Neural progenitor cell (in vitro differentiated cells): ENCODE measurements at regions not wholly inside any gene's neighbourhood (a gene's known extent, or its start where the extent isn't known, plus 50 kb on each side); places are given as distances from the start of the nearest gene placed in this dataset.

Source experiments
- DNase-seq: peaks from one replicate; pipeline ENCODE4 v3.0.0-alpha.2; 2016; ENCODE audit warnings: low spot score
- H2AFZ ChIP-seq: fragments of 200-600 bp; sonication (generic); replicated peaks from 2 replicates; pipeline ENCODE4 v1.6.1; 2016; ENCODE audit warnings: antibody characterized with exemption
- H3F3A ChIP-seq: fragments of 200-600 bp; sonication (generic); 2 replicates; pipeline ENCODE4 v1.6.1; 2016; ENCODE audit warnings: antibody characterized with exemption, low read depth
- H3K27ac ChIP-seq: fragments of 200-600 bp; sonication (generic); 2 replicates; pipeline ENCODE4 v1.5.1; 2016; ENCODE audit warnings: mild to moderate bottlenecking
- H3K27me3 ChIP-seq: fragments of 200-600 bp; sonication (generic); 2 replicates; pipeline ENCODE4 v1.6.1; 2016; ENCODE audit warnings: mild to moderate bottlenecking, moderate library complexity
- H3K36me3 ChIP-seq: fragments of 200-600 bp; sonication (generic); 2 replicates; pipeline ENCODE4 v1.5.1; 2016
- H3K4me1 ChIP-seq: fragments of 200-600 bp; sonication (generic); 2 replicates; pipeline ENCODE4 v1.6.1; 2016; ENCODE audit warnings: mixed run types
- H3K4me2 ChIP-seq: fragments of 200-600 bp; sonication (generic); 2 replicates; pipeline ENCODE4 v1.6.1; 2016
- H3K4me3 ChIP-seq: fragments of 200-600 bp; sonication (generic); 2 replicates; pipeline ENCODE4 v1.5.1; 2016
- H3K79me2 ChIP-seq: fragments of 200-600 bp; sonication (generic); 2 replicates; pipeline ENCODE4 v1.6.1; 2016; ENCODE audit warnings: low read depth
- H3K9ac ChIP-seq: fragments of 200-600 bp; sonication (generic); 2 replicates; pipeline ENCODE4 v1.6.1; 2016
- H3K9me3 ChIP-seq: fragments of 200-600 bp; sonication (generic); 2 replicates; pipeline ENCODE4 v1.5.1; 2016; ENCODE audit warnings: low read depth
- H4K20me1 ChIP-seq: fragments of 200-600 bp; sonication (generic); 2 replicates; pipeline ENCODE4 v1.6.1; 2016; ENCODE audit warnings: low read depth
- H3K27ac Mint-ChIP-seq: 3 replicates; pipeline ENCODE4 v1.8.0; 2021; ENCODE audit warnings: mixed read lengths
- H3K27me3 Mint-ChIP-seq: 2 replicates; pipeline ENCODE4 v1.8.0; 2022; ENCODE audit warnings: low read depth, mild to moderate bottlenecking, inconsistent platforms, moderate library complexity, mixed read lengths; ENCODE audit not compliant: insufficient read depth
- H3K36me3 Mint-ChIP-seq: 3 replicates; pipeline ENCODE4 v1.8.0; 2021; ENCODE audit warnings: mixed read lengths
- H3K4me1 Mint-ChIP-seq: 3 replicates; pipeline ENCODE4 v1.8.0; 2021; ENCODE audit warnings: mixed read lengths
- H3K4me3 Mint-ChIP-seq: 3 replicates; pipeline ENCODE4 v1.8.0; 2021; ENCODE audit warnings: mild to moderate bottlenecking, moderate library complexity, mixed read lengths
- H3K9me3 Mint-ChIP-seq: 3 replicates; pipeline ENCODE4 v1.8.0; 2020; ENCODE audit warnings: mixed read lengths
- CTCF ChIP-seq: fragments of 200-600 bp; sonication (generic); IDR thresholded peaks from 2 replicates; pipeline ENCODE4 v1.5.1; 2017; ENCODE audit warnings: antibody characterized with exemption, mild to moderate bottlenecking
- EZH2 ChIP-seq: fragments of 200-600 bp; sonication (generic); IDR thresholded peaks from 2 replicates; pipeline ENCODE4 v1.6.1; 2017; ENCODE audit warnings: antibody characterized with exemption, mild to moderate bottlenecking, moderate library complexity
- EZH2phosphoT487 ChIP-seq: fragments of 200-600 bp; sonication (generic); IDR thresholded peaks from 2 replicates; pipeline ENCODE4 v1.6.1; 2017; ENCODE audit warnings: antibody characterized with exemption

- H3K27ac Mint-ChIP-seq = no peak overlapping the region
- Histone ChIP-seq H3F3A (no peaks in the 10 kb centered on the region), H3K27me3 (no peaks in the 10 kb centered on the region), H3K27ac (no peak overlapping the region), H3K36me3 (no peaks in the 10 kb centered on the region), H3K4me1 (peaks cover 8% of the 10 kb centered on the region), H3K9ac (no peak overlapping the region), H3K4me3 (no peak overlapping the region), H3K4me2 (no peak overlapping the region), H3K9me3 (no peaks in the 10 kb centered on the region), H2AFZ (no peak overlapping the region), H4K20me1 (no peaks in the 10 kb centered on the region), H3K79me2 (no peaks in the 10 kb centered on the region)
- no peak overlapping the region for H3K4me3 Mint-ChIP-seq
- DNase-seq = no peak
- H3K27me3 Mint-ChIP-seq = peaks cover 6% of the 10 kb centered on the region
- H3K9me3 Mint-ChIP-seq = no peaks in the 10 kb centered on the region
- TF ChIP-seq EZH2phosphoT487 (no peak), CTCF (no peak), EZH2 (no peak)
- H3K36me3 Mint-ChIP-seq = no peaks in the 10 kb centered on the region
- peaks cover 31% of the 10 kb centered on the region for H3K4me1 Mint-ChIP-seq
These were observed 50.8 kb upstream of the CTPS1 start for GRCh38 chr1:40928699-40929098.

- Mint-ChIP-seq H3K27ac (no peak overlapping the region), H3K36me3 (no peaks in the 10 kb centered on the region)
These were observed 50.3 kb upstream of the CTPS1 start for GRCh38 chr1:40929155-40929554.

More at GRCh38 chr1:40929155-40929554, 50.3 kb upstream of the CTPS1 start:
- Histone ChIP-seq H3K27ac (no peak overlapping the region), H3K36me3 (no peaks in the 10 kb centered on the region), H3K4me2 (no peak overlapping the region), H4K20me1 (no peaks in the 10 kb centered on the region), H3K9me3 (no peaks in the 10 kb centered on the region), H3K27me3 (no peaks in the 10 kb centered on the region), H3K9ac (no peak overlapping the region), H3K4me1 (peaks cover 8% of the 10 kb centered on the region), H3K79me2 (no peaks in the 10 kb centered on the region), H3F3A (no peaks in the 10 kb centered on the region), H2AFZ (no peak overlapping the region), H3K4me3 (no peak overlapping the region)
- Mint-ChIP-seq H3K4me3 (no peak overlapping the region), H3K4me1 (peaks cover 31% of the 10 kb centered on the region), H3K27me3 (peaks cover 9% of the 10 kb centered on the region), H3K9me3 (no peaks in the 10 kb centered on the region)
- TF ChIP-seq CTCF = no peak
- TF ChIP-seq EZH2 = no peak
- TF ChIP-seq EZH2phosphoT487 = no peak
- DNase-seq = no peak
